NCI-H1436 treated with DMSO at 0.1 percent for 48 hours (cell line): ENCODE measurements at regions not wholly inside any gene's neighbourhood (a gene's known extent, or its start where the extent isn't known, plus 50 kb on each side); places are given as distances from the start of the nearest gene placed in this dataset.
"Not testable (repeated sequence)": the region's sequence is repeated elsewhere in the genome, so short reads cannot be mapped to it uniquely, and the experiment has no call there.

ENCODE experiments used
- DNase-seq: peaks from one replicate; lab custom pipeline; 2025; lab: John Stamatoyannopoulos, UW

DNA sequence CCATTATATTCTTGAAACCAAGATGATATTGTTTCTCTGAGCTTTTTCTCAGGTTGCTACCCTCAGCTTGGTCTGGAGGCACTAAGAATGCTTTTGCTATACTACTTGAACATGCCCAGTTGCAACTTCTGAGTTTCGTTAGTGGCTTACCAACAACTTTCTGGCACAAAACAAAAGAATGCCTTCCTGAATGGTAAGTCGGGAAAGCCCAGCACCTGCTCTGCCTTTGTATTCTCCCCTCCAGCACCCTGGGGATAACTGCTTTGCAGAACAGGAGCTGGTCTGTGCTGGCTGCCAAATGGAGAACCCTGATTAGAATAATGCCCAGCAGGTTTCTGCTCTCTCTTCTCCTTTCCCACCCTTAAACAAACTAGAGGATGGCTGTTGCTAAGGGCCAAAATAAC is 149.3 kb downstream of the TGFB2 start:
- peak; percentile 69 for DNase-seq

- no peak for DNase-seq
Measured at GRCh38 chr1:218495931-218496330, 150.8 kb downstream of the TGFB2 start.

- no peak for DNase-seq
Measured at GRCh38 chr1:218496561-218496960, 151.4 kb downstream of the TGFB2 start.

GRCh38 chr1:218498056-218498938 is 153.2 kb downstream of the TGFB2 start:
- DNase-seq = no peak

- no peak for DNase-seq
Measured at GRCh38 chr1:218499011-218499691, 154.0 kb downstream of the TGFB2 start.

DNA sequence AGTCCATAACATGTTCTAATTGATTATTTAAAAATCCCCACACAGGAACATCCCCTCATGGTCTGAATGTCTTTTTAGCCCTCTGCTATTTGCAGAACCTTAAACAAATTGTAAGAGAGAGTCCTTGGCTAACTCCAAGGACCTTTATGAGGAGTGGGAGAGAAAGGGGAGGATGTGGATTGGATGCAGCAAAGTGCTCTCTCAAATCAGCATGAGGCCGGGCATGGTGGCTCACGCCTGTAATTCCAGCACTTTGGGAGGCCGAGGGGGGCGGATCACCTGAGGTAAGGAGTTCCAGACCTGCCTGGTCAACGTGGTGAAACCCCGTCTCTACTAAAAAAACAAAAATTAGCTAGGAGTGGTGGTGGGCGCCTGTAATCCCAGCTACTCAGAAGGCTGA is 154.8 kb downstream of the TGFB2 start:
- no peak for DNase-seq

DNA sequence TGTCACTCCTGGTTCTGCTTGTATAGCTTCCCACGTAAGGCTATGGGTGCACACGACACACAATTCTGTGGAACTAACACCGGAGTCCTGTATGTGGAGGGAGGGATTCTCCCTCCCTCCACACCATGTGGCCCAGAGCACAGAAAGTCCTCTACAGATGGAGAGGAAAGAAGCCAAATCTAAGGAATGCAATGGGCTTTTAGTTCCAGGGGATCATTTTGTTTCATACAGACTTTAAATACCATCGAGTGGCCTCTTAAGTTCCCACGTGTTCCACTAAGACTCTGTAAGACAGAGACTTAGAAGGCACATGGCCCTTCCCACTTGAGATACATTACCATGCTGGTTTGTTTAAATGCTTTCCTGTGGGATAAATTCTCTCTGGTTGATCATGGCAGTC is 156.0 kb downstream of the TGFB2 start:
- DNase-seq = no peak

DNA sequence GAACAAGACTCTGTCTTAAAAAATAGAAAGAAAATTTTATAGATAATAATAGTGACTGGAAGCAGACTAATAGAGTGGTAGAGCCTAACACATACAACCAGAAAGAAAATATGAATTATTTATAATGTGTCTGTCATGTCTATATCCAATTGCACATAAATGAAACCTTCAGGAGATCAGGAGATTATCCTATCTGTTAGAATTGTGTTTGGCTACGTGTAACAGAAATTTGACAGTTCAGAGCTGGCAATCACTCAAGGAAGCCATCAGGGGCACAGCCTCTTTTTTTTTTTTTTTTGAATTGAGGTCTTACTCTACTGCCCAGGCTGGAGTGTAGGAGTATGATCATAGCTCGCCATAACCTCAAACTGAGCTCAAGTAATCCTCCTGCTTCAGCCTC is 157.2 kb downstream of the TGFB2 start:
- no peak for DNase-seq

DNA sequence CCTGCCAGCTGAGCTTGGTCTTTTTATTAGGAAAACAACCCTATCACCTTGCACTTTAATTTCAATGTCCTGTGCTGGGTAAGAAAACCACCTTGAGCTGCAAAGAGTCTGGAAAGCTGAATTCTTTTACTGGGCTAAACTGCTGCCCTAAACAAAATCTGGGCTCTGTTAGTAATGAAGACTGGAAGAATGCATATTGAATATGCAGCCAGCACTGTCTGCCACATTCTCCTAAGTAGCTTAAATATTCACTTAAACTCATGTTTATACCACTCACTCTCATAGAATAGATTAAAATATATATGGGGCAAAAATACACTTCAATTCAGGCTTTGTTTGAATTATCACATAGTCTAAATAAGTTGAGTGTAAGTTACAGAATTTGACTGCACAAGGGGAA is 158.0 kb downstream of the TGFB2 start:
- no peak for DNase-seq

- no peak for DNase-seq
Measured at GRCh38 chr1:218507355-218508002, 162.3 kb downstream of the TGFB2 start.

DNA sequence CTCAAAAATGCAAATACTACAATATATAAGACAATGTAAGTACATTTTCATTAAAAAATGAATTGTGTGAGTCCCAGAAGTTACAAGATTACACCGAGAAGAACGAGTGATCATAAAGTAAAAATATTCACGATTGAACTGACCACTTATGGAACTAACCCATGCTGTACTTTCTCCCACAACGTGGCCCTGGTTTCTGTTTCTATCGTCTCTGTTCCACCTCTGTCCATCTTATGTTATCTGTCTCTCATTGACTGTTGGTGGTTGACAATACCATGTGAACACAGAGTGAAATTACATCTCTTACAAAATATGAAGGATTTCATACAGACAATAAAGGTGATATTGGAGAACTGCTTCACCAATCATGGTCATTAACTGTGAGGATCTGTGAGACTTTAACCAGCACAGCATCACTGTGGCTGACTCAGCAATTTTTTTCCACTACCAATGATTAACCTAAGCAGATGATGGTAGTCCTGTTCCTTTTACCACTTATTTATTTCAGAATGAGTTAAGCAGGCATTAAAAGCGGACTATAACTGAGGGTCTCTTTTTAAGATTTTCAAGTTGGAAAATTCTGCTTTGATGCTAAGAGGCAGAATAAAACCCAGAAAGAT is 165.1 kb downstream of the TGFB2 start:
- DNase-seq = no peak

DNA sequence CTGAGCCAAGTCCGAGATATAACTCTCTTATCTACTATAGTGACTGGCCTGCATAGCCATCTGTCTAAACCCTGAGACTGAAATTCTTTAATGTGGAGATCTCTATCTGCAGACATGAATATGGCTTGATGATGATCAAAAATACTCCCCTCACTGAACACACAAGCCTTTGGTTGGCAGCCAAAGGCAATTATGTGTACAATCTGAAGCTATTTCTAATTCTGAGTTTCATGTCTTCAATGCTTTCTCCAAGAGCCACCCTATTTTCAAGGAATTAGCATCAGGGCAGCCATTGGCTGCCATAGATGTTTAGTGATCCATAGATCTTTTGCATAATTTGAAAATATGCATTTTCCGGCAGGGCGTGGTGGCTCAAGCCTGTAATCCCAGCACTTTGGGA is 168.2 kb downstream of the TGFB2 start:
- DNase-seq = no peak

DNA sequence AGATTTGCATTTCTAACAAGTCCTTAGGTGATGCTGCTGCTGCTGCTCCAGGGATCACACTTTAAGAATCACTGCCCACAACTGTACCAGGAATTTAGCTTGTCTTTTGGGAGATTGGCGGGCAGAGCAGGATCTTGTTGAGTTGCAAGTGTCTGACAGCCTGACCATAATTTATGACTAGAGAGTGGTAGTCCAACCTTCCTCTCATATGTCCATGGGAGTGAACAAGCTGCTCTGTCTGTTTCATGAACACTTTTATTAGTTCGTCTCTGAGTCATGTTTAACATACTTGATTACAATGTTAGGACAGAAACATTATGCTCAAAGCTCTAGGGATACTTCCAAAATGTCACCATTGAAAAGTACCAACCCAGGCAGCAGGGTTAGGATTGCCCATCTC is 169.6 kb downstream of the TGFB2 start:
- DNase-seq = no peak

DNA sequence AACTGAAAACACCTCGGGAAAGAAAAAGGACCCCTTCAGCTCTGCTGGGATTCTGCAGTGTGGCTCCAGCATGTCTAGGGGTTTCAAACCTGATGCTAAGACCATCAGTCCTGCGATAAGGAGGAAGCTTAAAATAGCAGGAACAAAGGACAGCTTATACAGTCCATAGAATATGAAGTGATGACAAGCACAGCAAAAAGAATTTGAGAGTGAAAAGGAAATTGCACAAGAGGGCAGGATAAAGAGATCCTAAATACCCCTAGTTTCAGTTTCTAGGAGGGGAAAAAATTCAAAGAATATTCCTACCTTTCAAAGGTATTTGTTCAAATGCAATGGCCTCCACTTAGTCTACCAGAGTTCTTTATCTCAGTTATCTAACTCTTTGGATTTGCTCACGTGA is 171.4 kb downstream of the TGFB2 start:
- no peak for DNase-seq

- DNase-seq = no peak
Measured at GRCh38 chr1:218517459-218517858, 172.3 kb downstream of the TGFB2 start.

DNA sequence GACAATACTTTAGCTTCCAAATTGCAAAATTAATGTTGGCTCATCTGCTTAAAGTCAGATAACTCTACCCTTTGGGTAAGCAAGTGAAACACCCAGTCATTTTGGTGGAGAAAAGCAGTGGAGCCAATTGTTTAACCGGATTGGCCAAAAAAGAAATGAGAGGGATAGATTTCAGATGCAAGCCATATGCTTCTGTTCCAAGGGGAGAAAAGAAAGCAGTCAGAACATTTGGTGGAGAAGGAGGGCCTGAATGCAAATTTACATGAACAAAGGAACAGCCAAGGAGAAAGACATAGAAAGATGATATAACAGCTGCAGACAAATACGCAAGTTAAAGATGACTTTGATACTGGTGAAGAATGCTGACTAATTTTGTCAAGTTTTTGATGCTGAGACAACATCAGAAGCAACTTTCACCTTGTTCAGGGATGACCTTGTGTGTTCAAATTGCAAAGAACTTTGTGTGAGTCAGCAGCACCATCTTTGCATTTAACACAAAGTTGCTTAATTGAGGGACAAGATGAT is 173.1 kb downstream of the TGFB2 start:
- no peak for DNase-seq

GRCh38 chr1:218520646-218521045 is 175.5 kb downstream of the TGFB2 start:
- DNase-seq = not testable (repeated sequence)

DNA sequence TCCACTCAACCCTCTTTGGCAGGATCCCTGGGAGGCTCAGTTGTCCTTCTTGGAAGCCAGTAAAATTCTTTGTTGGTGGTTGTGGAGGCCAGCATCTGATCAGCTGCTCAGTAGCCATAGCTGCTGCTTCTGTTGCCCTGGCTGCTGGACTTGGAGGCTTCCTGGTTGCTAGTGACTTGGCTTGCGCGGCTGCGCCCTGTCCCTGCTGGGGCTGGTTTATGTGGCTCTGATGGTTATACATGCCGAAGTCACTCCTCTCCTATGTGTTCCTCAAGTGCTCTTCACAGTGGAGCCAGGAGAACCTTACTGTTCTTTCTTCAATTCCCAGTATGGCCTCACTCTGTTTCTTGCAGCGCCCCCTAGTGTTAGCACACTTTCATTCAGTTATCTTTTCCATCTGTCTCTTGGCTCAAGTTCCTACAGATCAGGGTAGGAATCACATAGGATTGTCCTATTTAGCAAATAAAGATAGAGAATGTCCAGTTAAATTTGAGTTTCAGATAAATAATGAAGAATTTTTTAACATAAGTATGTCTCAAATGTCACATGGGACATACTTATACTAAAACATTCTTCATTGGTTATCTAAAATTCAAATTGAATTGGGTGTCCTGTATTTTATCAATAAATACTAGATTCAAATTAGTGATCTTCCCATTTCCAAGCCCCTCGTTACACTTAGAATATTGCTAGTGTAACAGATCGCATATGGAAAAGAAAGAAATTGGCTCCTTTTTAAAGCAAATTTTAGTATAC is 176.5 kb downstream of the TGFB2 start:
- peak; percentile 28 for DNase-seq

DNA sequence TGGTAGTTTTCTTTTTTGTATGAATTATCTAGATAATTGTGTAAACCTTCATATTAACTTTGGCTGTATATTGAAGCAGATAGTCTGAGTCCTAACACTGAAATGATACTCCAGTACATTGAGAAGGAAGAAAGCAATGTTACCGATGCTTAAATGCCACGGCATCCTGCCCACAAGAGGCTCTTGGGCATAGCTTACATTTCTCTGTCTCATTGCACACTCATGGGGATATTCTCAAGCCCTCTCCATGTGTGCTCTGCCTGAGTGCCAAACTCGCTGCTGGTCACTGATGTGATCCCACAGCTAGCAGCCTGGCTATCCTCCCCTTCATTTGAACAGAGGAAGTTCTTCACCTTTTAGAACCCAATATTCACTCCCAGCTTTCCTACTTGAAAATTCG is 179.4 kb downstream of the TGFB2 start:
- DNase-seq = no peak

- no peak for DNase-seq
Measured at GRCh38 chr1:218525031-218525430, 179.9 kb downstream of the TGFB2 start.

- no peak for DNase-seq
Measured at GRCh38 chr1:218525451-218526197, 180.5 kb downstream of the TGFB2 start.
